Vagina (tissue), 2 donors: ENCODE measurements at regions not wholly inside any gene's neighbourhood (a gene's known extent, or its start where the extent isn't known, plus 50 kb on each side); places are given as distances from the start of the nearest gene placed in this dataset.

Source experiments
- DNase-seq, 2 donors: peaks; one replicate each; pipeline ENCODE4 v3.0.0-alpha.2; 2017; ENCODE audit errors: extremely low spot score in 2 of 2
- H3K27ac ChIP-seq: fragments of 200-600 bp; sonication (generic); one replicate; pipeline ENCODE4 v1.5.1; 2019
- H3K27me3 ChIP-seq: fragments of 200-600 bp; sonication (generic); one replicate; pipeline ENCODE4 v1.5.1; 2019
- H3K36me3 ChIP-seq, 2 donors: fragments of 200-600 bp; sonication (generic); one replicate each; pipeline ENCODE4 v1.5.1; 2017 to 2019
- H3K4me1 ChIP-seq: fragments of 200-600 bp; sonication (generic); one replicate; pipeline ENCODE4 v1.5.1; 2019
- H3K4me3 ChIP-seq, 2 donors: fragments of 200-600 bp; sonication (generic); 1 replicate in 1 of 2; 2 replicates in 1 of 2; pipeline ENCODE4 v1.5.1; 2016 to 2019
- H3K9me3 ChIP-seq: fragments of 200-600 bp; sonication (generic); one replicate; pipeline ENCODE4 v1.5.1; 2019
- CTCF ChIP-seq, 3 experiments: fragments of 450-650 bp in 2 of 3; fragments of 200-600 bp in 1 of 3; sonication (generic) in 1 of 3; IDR thresholded peaks; one replicate each; pipeline ENCODE4 v1.5.1; 2017 to 2019; ENCODE audit warnings: antibody characterized with exemption in 3 of 3, mild to moderate bottlenecking in 2 of 3, moderate library complexity in 2 of 3
- POLR2A ChIP-seq, 2 donors: fragments of 450-650 bp; IDR thresholded peaks; one replicate each; pipeline ENCODE4 v1.6.1; 2017; ENCODE audit warnings: antibody characterized with exemption in 2 of 2, mild to moderate bottlenecking in 2 of 2, moderate library complexity in 2 of 2
- POLR2AphosphoS5 ChIP-seq, 2 donors: sonication (generic); formaldehyde crosslinking; IDR thresholded peaks; one replicate each; pipeline ENCODE4 v1.9.0; 2017; ENCODE audit warnings: antibody characterized with exemption in 2 of 2, mild to moderate bottlenecking in 2 of 2, low read depth in 1 of 2; ENCODE audit not compliant: insufficient read depth in 1 of 2
- intact Hi-C: fragments of 100-400 bp; cut with DNase I; formaldehyde crosslinking; loops from one replicate; pipeline ENCODE4 v1.15.1; 2023

- Histone ChIP-seq H3K4me1 (no peaks in the 10 kb centered on the region), H3K27ac (no peak overlapping the region), H3K4me3 (no peak overlapping the region), H3K27me3 (no peaks in the 10 kb centered on the region), H3K9me3 (no peaks in the 10 kb centered on the region), H3K36me3 (no peaks in the 10 kb centered on the region)
- intact Hi-C loops, result no loop called here
- no peak for DNase-seq
- TF ChIP-seq POLR2A (IDR thresholded peaks at IDR 0.05), result no peak
Measured at GRCh38 chr3:109728861-109729494, 391.6 kb upstream of the DPPA4 start.

GRCh38 chr3:109731639-109732473 is 394.5 kb upstream of the DPPA4 start:
- Histone ChIP-seq H3K27me3 (no peaks in the 10 kb centered on the region), H3K4me1 (no peaks in the 10 kb centered on the region), H3K9me3 (no peaks in the 10 kb centered on the region), H3K27ac (no peak overlapping the region), H3K4me3 (no peak overlapping the region), H3K36me3 (no peaks in the 10 kb centered on the region)
- no peak for DNase-seq
- TF ChIP-seq CTCF (IDR thresholded peaks at IDR 0.05) (peak; percentile 18 to 65 (median 62)), POLR2AphosphoS5 (IDR thresholded peaks at IDR 0.05; ENCODE audit: insufficient read depth in 1 of 2, low read depth in 1 of 2) (no peak), POLR2A (IDR thresholded peaks at IDR 0.05) (no peak)
- intact Hi-C loops, result no loop called here

- Histone ChIP-seq H3K27ac (no peak overlapping the region), H3K4me3 (no peak overlapping the region), H3K36me3 (no peaks in the 10 kb centered on the region), H3K27me3 (no peaks in the 10 kb centered on the region), H3K9me3 (no peaks in the 10 kb centered on the region), H3K4me1 (no peaks in the 10 kb centered on the region)
- intact Hi-C loops, result no loop called here
- no peak for DNase-seq
- TF ChIP-seq CTCF (IDR thresholded peaks at IDR 0.05) (no peak), POLR2A (IDR thresholded peaks at IDR 0.05) (no peak), POLR2AphosphoS5 (IDR thresholded peaks at IDR 0.05; ENCODE audit: insufficient read depth in 1 of 2, low read depth in 1 of 2) (no peak)
Measured at GRCh38 chr3:109743981-109744380, 406.6 kb upstream of the DPPA4 start.

- intact Hi-C loops, result no loop called here
- Histone ChIP-seq H3K36me3 (no peaks in the 10 kb centered on the region), H3K4me1 (no peaks in the 10 kb centered on the region), H3K27ac (no peak overlapping the region), H3K4me3 (no peak overlapping the region), H3K9me3 (no peaks in the 10 kb centered on the region), H3K27me3 (no peaks in the 10 kb centered on the region)
- TF ChIP-seq POLR2A (IDR thresholded peaks at IDR 0.05) (no peak), CTCF (IDR thresholded peaks at IDR 0.05) (no peak), POLR2AphosphoS5 (IDR thresholded peaks at IDR 0.05; ENCODE audit: insufficient read depth in 1 of 2, low read depth in 1 of 2) (no peak)
- no peak for DNase-seq
Measured at GRCh38 chr3:109772520-109772919, 435.2 kb upstream of the DPPA4 start.

GRCh38 chr3:109774108-109774507 is 436.8 kb upstream of the DPPA4 start:
- Histone ChIP-seq H3K9me3 (no peaks in the 10 kb centered on the region), H3K27me3 (no peaks in the 10 kb centered on the region), H3K27ac (no peak overlapping the region), H3K4me1 (no peaks in the 10 kb centered on the region), H3K36me3 (no peaks in the 10 kb centered on the region), H3K4me3 (no peak overlapping the region)
- no peak for DNase-seq
- no peak for TF ChIP-seq CTCF (IDR thresholded peaks at IDR 0.05)
- TF ChIP-seq POLR2AphosphoS5 (IDR thresholded peaks at IDR 0.05; ENCODE audit: insufficient read depth in 1 of 2, low read depth in 1 of 2), result no peak
- TF ChIP-seq POLR2A (IDR thresholded peaks at IDR 0.05), result no peak
- intact Hi-C loops, result no loop called here
